ENCODE measurements at regions not wholly inside any gene's neighbourhood (a gene's known extent, or its start where the extent isn't known, plus 50 kb on each side); places are given as distances from the start of the nearest gene placed in this dataset.
"Not testable (repeated sequence)": the region's sequence is repeated elsewhere in the genome, so short reads cannot be mapped to it uniquely, and the experiment has no call there.

GRCh38 chr1:119209061-119209460, 68.6 kb upstream of the WARS2 start:
- no peak overlapping the region for H3K4me3 ChIP-seq (replicated peaks; ENCODE audit: insufficient read depth, low read length)
- no peak for DNase-seq (ENCODE audit: low read depth in 1 of 2, low spot score in 1 of 2)
- H3K27ac ChIP-seq (replicated peaks), result no peak overlapping the region
- H3K27me3 ChIP-seq (ENCODE audit: insufficient read depth, poor library complexity, severe bottlenecking), result no peaks in the 10 kb centered on the region
- TF ChIP-seq CTCF (IDR thresholded peaks at IDR 0.05; ENCODE audit: insufficient read depth, low read length) (no peak), POLR2AphosphoS5 (IDR thresholded peaks at IDR 0.05; ENCODE audit: low read depth) (no peak), GABPA (IDR thresholded peaks at IDR 0.05; ENCODE audit: low read depth) (no peak), SPI1 (IDR thresholded peaks at IDR 0.05; ENCODE audit: borderline replicate concordance, low read depth) (no peak), REST (IDR thresholded peaks at IDR 0.05; ENCODE audit: insufficient replicate concordance, low read depth) (no peak)

GRCh38 chr1:119209596-119210295, 69.3 kb upstream of the WARS2 start:
- H3K4me3 ChIP-seq (replicated peaks; ENCODE audit: insufficient read depth, low read length), result no peak overlapping the region
- DNase-seq (ENCODE audit: low read depth in 1 of 2, low spot score in 1 of 2), result no peak
- H3K27ac ChIP-seq (replicated peaks), result no peak overlapping the region
- no peaks in the 10 kb centered on the region for H3K27me3 ChIP-seq (ENCODE audit: insufficient read depth, poor library complexity, severe bottlenecking)
- TF ChIP-seq SPI1 (IDR thresholded peaks at IDR 0.05; ENCODE audit: borderline replicate concordance, low read depth) (no peak), GABPA (IDR thresholded peaks at IDR 0.05; ENCODE audit: low read depth) (no peak), POLR2AphosphoS5 (IDR thresholded peaks at IDR 0.05; ENCODE audit: low read depth) (no peak), CTCF (IDR thresholded peaks at IDR 0.05; ENCODE audit: insufficient read depth, low read length) (no peak), REST (IDR thresholded peaks at IDR 0.05; ENCODE audit: insufficient replicate concordance, low read depth) (no peak)

- Histone ChIP-seq H3K4me3 (replicated peaks; ENCODE audit: insufficient read depth, low read length) (no peak overlapping the region), H3K27ac (replicated peaks) (no peak overlapping the region), H3K27me3 (ENCODE audit: insufficient read depth, poor library complexity, severe bottlenecking) (no peaks in the 10 kb centered on the region)
- TF ChIP-seq POLR2AphosphoS5 (IDR thresholded peaks at IDR 0.05; ENCODE audit: low read depth) (no peak), REST (IDR thresholded peaks at IDR 0.05; ENCODE audit: insufficient replicate concordance, low read depth) (no peak), CTCF (IDR thresholded peaks at IDR 0.05; ENCODE audit: insufficient read depth, low read length) (no peak), SPI1 (IDR thresholded peaks at IDR 0.05; ENCODE audit: borderline replicate concordance, low read depth) (no peak), GABPA (IDR thresholded peaks at IDR 0.05; ENCODE audit: low read depth) (no peak)
- DNase-seq (ENCODE audit: low read depth in 1 of 2, low spot score in 1 of 2), result no peak
Observed at GRCh38 chr1:119210296-119210649, 69.8 kb upstream of the WARS2 start.

GRCh38 chr1:119213213-119213612, 72.8 kb upstream of the WARS2 start:
- peak in 1 of 2 experiments; percentile 64 for DNase-seq (ENCODE audit: low read depth in 1 of 2, low spot score in 1 of 2)
- H3K27me3 ChIP-seq (ENCODE audit: insufficient read depth, poor library complexity, severe bottlenecking); H3K4me3 ChIP-seq (replicated peaks; ENCODE audit: insufficient read depth, low read length); H3K27ac ChIP-seq (replicated peaks): not testable (repeated sequence)

GRCh38 chr1:119214961-119215360, 74.5 kb upstream of the WARS2 start:
- H3K27me3 ChIP-seq (ENCODE audit: insufficient read depth, poor library complexity, severe bottlenecking); H3K27ac ChIP-seq (replicated peaks); DNase-seq (ENCODE audit: low read depth in 1 of 2, low spot score in 1 of 2); H3K4me3 ChIP-seq (replicated peaks; ENCODE audit: insufficient read depth, low read length): not testable (repeated sequence)

Measured in HL-60 (cell line).